SK-N-DZ (cell line): ENCODE measurements at regions not wholly inside any gene's neighbourhood (a gene's known extent, or its start where the extent isn't known, plus 50 kb on each side); places are given as distances from the start of the nearest gene placed in this dataset.
A peak's percentile ranks its signal among the peaks of the same experiment; 100 is the strongest.

Experiments used
- DNase-seq: peaks from one replicate; pipeline ENCODE4 v3.0.0-alpha.2; 2015; ENCODE audit warnings: low spot score

DNA sequence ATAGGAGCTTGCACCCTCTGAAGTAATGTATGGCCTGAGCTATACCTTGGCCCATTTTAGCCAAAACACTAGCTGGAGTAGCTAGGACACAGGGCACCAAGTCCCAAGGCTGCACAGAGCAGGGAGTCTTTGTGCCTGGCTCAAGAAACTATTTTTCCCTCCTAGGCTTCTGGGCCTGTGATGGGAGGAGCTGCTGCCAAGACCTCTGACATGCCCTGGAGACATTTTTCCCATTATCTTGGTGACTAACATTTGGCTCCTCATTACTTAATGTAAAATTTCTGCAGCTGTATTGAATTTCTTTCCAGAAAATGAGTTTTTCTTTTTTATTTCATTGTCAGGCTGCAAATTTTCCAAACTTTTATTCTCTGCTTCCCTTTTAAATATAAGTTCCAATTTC lies 1099.2 kb downstream of the CDH18 start:
- no peak for DNase-seq

DNA sequence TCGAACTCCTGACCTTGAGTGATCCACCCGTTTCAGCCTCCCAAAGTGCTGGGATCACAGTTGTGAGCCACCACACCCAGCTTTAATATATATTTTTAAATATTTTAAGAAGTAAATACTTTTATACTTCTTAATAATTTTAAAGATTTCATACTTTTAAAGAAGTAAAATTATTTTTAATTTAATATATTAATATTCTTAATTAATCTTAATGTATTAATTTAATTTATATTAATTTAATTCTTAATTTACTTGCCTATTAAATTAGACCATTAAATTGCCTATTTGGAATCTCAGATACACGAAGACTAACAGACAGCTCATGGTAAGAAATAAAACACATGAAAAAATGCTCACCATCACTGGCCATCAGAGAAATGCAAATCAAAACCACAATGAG lies 1087.4 kb downstream of the CDH18 start:
- DNase-seq: no peak

DNA sequence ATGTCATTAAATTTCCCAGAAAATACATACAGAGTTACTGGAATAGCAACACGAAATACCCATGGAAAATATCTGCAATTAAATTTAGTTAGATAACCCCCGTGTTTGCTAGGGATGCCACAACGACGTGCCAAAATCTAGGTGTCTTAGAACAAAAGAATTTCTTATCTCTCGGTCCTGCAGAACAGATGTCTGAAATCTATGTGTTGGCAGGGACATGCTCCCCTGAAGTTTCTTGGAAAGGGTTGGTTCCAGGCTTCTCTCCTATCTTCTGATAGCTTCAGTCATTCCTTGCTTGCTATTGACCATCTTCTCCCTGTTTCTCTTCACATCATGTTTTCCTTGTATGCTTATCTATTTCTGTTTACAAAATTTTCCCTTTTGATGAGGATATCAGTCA lies 1067.0 kb downstream of the CDH18 start:
- peak; percentile 19 for DNase-seq

DNA sequence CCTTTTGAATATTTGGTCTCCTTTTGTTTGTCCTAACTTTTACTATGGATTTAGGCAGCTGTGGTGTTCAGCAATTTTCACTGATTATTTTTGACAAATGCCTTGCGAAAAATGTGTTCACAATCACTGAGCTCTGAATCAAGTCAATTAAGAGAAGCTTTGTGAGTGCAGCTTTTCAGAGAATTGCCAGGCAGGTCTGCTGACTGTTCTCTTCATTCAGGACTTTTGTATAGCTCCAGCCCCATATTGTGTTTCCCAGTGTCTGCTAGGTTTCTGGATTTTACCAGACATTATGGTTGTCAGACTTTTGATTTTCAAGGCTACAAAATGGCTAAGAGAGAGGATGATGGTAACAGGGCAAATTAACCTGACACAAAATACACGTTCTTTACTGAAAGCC lies 1055.9 kb downstream of the CDH18 start:
- DNase-seq: peak; percentile 2

DNA sequence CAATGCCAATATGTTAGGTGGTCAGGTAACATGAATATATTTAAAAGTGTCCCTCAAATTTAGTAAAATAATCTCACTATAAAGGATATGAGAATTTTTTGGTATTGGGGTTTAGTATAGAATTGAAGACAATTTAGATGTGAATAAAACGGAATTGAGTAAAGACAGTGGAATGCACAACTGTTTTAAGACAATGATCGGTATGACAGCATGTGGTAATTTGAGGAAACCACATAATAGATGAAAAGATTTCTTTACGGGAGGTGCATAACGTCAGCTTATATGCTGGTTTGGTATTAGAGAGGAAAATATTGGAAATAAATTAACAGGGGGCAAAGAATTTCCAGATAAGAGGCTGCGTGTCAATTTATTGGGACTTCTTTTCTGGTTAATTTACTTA lies 1043.2 kb downstream of the CDH18 start:
- DNase-seq: no peak

DNA sequence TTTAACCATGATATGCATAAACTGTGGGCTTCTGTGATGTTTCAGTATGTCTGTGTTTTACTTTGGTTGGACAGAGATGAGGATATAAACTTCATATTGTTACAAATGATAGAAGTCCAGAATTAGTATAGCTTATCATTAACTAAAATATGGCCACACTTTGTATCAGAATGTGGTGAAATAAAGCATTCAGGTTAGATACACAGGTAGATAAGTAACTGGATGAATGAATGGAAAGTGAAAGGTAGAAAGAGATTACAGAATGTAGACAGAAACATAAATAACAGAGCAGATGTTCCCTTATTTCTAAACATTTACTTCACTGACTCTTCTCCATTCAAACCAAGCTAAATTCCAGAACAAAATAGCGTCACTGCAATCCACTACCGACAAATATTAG lies 1033.8 kb downstream of the CDH18 start:
- DNase-seq: no peak

DNA sequence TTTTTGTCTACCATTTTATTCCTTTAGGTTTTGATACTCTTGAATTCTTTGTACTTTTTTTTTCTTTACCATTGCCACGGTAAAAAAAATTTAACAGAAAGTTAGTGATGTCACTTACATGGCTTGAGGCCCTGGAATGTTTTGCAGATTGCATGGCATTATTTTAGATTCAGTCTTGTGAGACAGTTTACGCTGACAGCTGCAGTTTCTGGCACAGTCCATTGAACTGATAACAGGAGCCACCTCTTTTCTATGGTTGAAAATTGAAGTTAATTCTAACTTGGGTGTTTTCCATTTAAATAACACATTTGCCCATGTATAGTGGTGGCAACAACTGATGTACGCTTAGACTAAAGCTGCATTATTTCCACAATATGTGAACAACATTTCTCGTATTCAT lies 1028.5 kb downstream of the CDH18 start:
- no peak for DNase-seq

DNA sequence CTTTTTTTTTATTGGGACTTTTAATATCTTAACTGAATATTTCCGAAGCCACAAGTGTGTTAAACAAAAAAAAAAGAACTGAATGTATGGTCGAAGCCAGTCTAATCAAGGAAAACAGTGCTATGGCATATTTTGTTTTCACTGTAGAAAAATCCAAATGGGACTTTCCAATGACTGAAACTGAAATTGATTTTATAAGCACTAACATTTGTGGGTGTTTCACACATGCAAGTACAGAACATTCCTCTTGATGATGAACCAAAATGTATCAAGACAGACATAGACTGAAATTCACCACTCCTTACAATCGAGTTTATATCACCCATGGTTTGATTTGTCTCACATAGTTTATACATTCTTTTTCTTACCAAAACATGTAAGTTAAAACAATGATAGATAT lies 1026.8 kb downstream of the CDH18 start:
- DNase-seq: no peak

DNA sequence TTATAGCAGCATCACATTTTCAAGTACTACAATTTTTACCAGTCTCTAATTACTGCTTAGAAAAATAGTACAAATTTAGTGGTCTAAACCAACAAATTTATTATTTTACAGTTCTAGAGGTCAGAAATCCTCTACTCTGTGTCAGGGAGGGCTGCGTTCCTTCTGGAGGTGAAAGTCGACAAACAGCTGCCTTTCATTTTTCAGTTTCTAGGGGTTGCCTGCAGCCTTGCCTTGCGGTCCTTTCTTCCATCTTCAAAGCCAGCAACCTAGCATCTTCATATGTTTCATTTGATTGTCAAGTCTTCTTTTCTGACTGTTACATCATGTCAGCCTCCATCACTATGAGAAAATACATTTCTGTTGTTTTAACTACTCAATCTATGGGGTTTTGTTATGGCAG lies 1022.1 kb downstream of the CDH18 start:
- no peak for DNase-seq

DNA sequence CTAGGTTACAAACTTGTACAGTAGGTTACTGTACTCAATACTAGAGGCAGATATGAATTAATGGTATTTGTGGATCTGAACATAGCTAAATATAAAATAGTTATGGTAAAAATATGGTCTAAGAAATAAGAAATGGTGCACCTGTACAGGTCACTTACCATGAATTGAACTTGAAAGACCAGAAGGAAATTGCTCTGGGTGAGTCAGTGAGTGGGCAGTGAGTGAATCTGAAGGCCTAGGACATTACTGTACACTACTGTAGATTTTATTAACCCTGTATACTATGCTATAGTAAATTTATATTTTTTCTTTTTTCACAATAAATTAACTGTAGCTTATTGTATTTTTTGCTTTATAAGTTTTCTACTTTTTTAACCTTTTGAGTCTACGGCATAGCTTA lies 1020.4 kb downstream of the CDH18 start:
- DNase-seq: no peak

DNA sequence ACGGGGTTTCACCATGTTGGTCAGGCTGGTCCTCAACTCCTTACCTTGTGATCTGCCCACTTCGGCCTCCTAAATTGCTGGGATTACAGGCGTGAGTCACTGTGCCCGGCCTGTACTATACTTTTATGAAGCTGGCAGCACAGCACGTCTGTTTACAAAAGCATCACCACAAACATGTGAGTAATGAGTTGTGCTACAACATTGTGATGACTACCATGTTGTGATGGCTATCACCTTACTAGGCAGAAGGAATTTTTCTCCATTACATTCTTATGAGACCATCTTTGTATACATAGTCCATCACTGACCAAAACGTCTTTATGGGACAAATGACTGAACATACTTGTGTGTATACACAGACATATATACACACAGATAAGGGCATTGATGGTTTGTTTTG lies 1019.0 kb downstream of the CDH18 start:
- DNase-seq: no peak

DNA sequence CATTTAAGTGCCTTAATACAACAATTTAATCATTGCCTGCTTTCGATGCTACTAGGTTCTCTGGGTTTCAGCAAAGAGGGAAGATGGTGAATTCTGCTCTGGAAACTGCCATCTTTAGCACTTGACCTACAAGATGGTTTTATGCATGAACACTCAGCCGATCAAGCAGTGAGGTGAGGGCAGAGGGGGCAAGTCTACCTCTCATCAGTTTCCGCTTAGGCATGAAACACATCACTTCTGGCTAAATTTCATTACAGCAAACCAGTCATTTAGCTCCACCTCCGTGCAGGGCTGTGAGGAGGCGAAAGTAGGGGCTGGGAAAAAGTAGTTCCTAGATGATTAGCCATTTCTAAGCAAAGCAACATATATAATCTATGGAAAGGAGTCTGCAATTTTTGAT lies 1018.0 kb downstream of the CDH18 start:
- no peak for DNase-seq

DNA sequence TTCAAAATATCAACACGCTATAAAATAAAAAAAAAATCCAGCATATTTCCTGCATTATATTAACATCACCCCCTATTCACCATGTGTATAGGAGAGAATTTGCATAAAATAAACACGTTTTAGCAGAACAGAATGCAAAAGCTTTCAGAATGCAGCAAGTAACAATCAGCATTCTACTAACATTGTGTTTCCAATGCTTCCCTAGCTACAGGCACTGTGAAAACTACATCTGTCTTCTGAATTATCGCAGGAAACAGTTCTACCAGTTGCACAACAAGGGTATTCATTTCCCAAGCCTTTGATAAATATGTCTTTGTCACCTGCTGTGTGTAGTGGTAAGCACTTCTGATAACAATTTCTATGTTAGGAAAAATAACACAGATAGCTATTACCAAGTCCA lies 1015.8 kb downstream of the CDH18 start:
- DNase-seq: no peak

DNA sequence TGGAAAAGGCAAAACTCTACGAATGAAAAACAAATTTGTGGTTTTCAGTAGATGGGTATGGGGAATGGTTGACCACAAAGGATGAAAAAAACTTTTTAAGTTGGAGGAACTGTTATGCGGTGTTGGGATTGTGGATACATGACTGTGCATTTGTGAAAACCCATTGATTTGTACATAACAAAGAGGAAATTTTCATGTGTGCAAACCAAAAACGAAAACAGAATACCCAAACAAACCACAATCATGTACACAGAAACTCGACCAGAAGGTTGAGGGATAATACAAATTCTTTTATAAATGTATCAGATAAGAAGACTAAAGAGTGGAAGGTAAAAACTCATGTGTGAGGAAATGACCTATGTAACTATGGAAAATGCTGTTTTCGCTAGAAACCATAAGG lies 1012.4 kb downstream of the CDH18 start:
- no peak for DNase-seq

DNA sequence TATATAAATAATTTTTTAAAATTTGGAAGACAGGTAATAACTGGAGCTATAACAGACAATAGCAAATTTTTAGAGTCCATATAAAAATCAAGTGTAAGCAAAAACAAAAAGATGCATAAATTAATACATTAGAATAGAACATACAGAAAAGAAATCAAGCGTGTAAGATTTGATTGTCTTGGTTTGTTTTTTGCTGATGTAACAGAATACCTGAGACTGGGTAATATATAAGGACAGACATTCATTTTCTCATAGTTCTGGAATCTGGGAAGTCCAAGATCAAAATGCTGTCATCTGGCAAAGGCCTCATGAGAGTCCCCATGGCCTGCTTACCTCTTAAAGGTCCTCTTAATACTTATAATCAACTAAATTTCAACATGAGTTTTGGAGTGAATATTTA lies 1010.1 kb downstream of the CDH18 start:
- no peak for DNase-seq

DNA sequence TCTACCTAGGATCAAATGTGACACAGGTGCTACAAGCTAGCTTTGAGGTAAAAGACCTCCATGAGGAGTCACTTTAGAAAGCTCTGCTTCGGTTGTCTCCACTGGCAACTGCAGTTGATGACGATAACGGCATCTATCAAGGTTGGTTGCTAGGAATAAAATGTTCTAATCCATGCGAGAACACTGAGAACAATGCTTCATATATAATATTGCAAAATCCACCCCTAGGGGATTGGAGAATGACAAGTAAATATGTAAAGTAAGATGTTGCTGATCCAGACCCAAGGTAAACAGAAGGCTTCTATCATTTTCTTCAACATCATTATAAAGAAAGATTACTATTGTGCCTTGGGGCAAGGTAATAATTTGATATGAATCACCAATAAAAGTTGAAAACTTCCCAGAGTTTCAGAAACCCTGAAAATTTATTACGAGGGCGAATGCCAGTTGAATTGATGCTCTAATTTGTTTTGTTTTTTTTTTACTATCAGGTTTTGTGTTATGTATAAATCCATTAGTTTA lies 1003.4 kb downstream of the CDH18 start:
- no peak for DNase-seq

DNA sequence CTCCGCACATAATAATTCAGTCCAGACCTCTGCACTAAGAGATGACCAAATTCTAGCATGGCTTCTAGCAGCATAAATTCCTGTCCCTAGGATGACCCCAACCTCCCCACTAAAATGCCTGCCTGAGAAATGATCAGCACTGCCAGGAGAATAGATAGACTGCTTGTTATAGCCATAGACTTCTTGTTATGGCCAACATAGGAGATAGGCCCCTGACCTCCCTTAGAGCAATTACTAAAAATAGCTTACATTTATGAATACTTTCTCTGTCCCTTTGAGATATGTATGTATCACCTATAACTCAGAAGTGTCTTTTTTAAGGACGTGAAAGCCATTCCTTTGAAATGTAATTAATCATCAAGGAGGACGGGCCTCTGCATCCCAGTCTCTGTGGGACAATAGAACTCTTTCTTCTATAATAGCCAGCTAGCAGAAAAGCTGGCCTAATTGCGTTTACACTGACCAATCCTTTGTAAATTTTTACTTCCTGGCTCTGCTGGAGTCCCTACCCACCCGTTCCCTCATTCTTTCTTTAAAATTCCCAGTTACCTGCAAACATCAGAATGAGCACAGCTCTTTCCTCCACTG lies 1002.7 kb downstream of the CDH18 start:
- no peak for DNase-seq

DNA sequence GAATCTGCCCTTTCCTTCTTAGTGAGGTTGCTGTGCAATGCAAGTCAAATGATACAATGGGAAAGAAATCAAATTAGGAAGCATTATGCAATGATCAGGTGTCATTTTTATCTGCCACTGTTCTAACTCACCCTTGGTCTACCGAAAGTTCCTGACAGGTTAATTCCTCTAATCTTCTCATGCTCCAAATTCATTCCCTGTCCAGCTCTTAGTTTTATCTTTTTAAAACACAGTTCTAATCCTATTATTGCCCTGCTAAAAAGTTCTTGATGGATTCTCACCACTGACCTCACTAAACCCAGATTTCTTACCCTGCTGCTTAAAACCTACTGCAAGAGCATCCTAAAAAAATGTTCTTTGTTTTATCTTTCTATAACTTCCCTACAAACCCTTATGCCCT lies 1000.9 kb downstream of the CDH18 start:
- peak; percentile 92 for DNase-seq

DNA sequence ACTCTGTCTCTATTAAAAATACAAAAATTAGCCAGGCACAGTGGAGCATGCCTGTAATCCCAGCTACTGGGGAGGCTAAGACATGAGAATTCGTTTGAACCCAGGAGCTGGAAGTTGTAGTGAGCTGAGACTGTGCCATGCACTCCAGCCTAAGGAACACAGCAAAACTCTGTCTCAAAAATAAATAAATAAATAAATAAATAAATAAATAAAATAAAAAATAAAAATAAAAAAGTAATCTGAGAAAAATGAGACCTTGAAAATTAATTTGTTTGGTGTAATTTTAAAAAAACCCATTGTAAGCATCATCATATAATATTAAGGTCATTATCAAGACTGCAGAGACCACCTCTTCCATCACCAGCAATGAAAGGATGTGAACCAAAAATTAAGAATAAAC lies 997.1 kb downstream of the CDH18 start:
- no peak for DNase-seq

DNA sequence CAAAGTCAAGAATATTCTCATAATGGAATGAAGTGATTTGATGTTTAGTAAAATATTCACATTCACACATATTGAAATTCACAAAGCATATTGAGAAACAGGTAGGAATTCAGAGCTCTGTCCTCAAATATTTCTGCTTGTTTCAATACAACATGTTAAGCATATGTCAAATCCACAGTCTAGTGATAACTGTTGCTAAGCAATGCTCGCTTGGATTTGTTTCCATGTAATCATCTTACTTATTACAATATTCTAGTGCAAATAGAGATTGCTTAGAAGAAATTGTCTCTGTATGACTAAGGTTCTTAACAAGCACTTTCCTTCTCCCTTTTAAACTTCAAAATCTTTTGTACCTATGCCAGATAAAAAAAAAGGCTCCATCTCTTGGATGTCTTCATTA lies 995.7 kb downstream of the CDH18 start:
- DNase-seq: no peak

DNA sequence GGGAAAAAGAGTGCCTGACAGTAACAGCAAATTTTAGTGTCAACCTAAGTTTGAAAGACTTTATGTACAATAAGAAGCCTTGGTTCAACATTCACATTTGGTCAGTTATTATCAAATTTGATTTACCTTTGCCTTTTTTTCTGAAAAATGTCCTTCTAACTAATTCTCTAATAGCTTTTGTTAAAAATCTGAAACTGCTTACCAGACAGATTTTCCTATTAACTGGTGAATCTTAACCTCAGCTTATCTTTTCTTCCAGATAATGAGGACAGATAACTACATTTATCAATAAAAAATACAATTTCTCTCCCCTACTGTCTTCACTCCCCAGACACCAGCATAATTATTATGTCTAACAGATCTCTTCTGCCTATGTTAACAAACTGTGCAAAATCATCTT lies 988.5 kb downstream of the CDH18 start:
- no peak for DNase-seq

DNA sequence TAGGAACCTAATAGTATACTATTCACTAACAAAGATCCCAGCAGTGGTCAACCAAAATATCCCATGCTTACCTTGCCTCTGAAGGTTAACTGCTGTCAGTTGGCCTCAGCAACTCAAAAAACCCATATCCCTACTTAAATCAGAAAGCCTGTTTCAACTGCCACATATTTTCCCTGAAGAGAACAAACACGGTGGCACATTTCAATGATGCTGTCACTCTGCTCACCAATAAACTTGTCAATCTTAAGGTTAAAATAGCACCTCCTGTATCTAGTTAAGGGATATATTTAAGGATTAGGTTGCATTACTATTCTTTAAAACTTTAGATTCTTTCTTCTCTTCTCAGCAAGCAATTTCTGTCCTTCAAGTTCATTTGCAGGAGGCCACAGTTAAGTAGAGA lies 986.9 kb downstream of the CDH18 start:
- DNase-seq: no peak

DNA sequence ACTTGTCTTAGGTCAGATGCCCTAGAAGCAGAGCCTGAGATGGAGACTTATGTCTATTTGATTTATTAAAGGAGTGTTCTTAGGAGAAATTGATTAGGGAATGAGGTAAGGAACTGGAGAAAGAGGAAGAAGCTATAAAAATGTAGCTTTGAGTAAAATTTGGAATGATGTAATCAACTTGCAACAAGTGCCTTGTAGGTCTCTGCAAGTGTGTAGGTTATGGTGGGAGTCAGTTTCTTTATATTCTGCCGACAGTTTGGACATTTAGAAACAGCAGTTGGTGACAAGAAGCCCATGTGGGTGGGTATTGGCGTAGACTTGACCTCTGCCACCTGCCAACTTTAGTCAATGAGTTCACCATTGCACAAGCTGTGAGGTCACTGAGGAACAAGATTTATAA lies 986.5 kb downstream of the CDH18 start:
- no peak for DNase-seq

DNA sequence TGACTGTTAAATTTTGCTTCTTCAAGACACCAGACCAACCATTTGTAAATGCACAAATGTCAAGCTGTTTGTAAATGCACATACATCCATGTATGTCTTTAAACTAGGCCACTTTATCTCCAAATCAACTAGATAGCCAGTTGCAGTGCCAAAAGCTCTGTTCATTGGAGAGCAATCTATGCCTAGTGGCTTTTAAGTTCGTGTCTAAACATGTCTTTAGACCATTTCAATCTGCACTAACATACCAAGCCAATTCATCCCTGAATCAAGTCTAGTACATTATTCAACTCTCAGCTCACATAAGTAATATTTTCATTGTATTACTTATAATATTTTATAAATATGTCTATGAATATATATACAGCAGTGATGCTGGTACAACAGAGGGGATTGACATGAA lies 985.9 kb downstream of the CDH18 start:
- DNase-seq: no peak
